ACC112 (cell line): ENCODE measurements at regions not wholly inside any gene's neighbourhood (a gene's known extent, or its start where the extent isn't known, plus 50 kb on each side); places are given as distances from the start of the nearest gene placed in this dataset.

Experiments
- H2AFZ ChIP-seq: fragments of 200-600 bp; sonication (generic); one replicate; pipeline ENCODE4 v1.6.0; 2017; ENCODE audit warnings: antibody characterized with exemption, low read length; ENCODE audit not compliant: unreplicated experiment
- H3K27ac ChIP-seq: fragments of 200-600 bp; sonication (generic); 2 replicates; pipeline ENCODE4 v1.5.1; 2014; ENCODE audit warnings: low read depth, mild to moderate bottlenecking, antibody characterized with exemption, low read length, moderate library complexity
- H3K27me3 ChIP-seq: fragments of 200-600 bp; sonication (generic); 2 replicates; pipeline ENCODE4 v1.6.1; 2014; ENCODE audit warnings: mild to moderate bottlenecking, antibody characterized with exemption, low read length, moderate library complexity, mixed read lengths; ENCODE audit not compliant: insufficient read depth
- H3K36me3 ChIP-seq: fragments of 200-600 bp; sonication (generic); 2 replicates; pipeline ENCODE4 v1.6.1; 2016; ENCODE audit warnings: mild to moderate bottlenecking, antibody characterized with exemption, low read length, moderate library complexity, mixed read lengths; ENCODE audit not compliant: insufficient read depth
- H3K4me1 ChIP-seq: fragments of 200-600 bp; sonication (generic); one replicate; pipeline ENCODE4 v1.6.1; 2016; ENCODE audit warnings: low read length, mixed read lengths; ENCODE audit not compliant: insufficient read depth, unreplicated experiment, control insufficient read depth
- H3K4me3 ChIP-seq: fragments of 200-600 bp; sonication (generic); 2 replicates; pipeline ENCODE4 v1.5.1; 2014; ENCODE audit warnings: mild to moderate bottlenecking, low read depth, low read length
- H3K79me2 ChIP-seq: fragments of 200-600 bp; sonication (generic); one replicate; pipeline ENCODE4 v1.6.0; 2016; ENCODE audit warnings: low read length; ENCODE audit not compliant: control insufficient read depth, unreplicated experiment, insufficient read depth

DNA sequence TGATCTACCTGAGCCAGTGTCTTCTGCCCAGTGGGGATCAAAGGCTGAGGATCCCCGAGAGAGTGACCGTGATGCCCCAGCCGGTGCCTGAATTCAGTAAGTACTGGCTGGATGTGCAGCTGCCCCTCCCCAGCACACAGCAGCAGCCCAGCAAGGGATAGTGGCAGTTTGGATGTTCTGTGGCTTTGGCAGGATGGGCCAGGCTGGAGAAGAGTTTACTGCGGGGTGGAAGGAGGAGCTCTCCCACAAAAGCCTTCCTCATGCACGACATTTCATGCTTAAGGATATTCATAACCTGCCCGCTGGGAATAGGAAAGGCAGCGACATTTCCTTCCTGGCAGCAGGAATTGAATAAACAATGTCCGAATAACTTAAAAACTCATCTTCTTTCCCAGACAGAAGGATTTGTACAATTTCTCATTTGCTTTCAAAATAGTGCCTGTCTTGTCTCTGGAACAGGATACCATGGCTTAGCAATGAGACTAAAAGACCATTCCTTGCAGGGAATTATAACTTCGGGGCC is 135.6 kb upstream of the PRMT8 start:
- H3K27ac ChIP-seq, result no peak overlapping the region
- no peak overlapping the region for H2AFZ ChIP-seq
- H3K79me2 ChIP-seq, result no peaks in the 10 kb centered on the region
- H3K4me3 ChIP-seq, result no peak overlapping the region
- H3K4me1 ChIP-seq, result no peaks in the 10 kb centered on the region
- H3K27me3 ChIP-seq, result peaks cover 86% of the 10 kb centered on the region
- no peaks in the 10 kb centered on the region for H3K36me3 ChIP-seq

DNA sequence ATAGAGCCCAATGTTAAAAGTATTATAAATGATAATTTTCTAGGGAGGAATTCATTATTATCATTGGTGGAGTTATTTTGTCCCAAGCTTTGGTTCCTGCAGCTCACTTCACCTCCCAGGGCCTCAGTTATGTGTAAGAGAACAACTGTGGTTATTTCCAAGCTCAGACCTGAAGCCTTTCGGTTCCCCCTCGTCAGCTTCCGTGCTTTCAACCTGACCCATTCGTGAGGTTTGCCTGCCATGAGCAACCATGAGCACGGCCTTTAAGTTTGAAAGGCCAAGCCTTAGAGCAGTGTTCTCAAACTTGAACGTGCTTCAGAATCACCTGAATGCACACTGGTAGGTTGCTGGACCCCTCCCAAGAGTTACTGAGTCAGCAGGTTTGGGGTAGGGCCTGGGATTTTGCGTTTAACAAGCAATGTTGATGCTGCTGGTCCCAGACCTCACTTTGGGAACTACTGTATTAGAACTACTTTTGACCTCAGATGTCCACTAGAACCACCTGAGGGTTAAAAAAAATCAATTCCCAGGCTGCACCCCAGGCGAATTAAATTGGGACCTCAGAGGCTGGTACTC is 133.0 kb upstream of the PRMT8 start:
- Histone ChIP-seq H3K27me3 (peaks cover 78% of the 10 kb centered on the region), H3K4me3 (no peak overlapping the region), H3K79me2 (no peaks in the 10 kb centered on the region), H3K4me1 (no peaks in the 10 kb centered on the region), H3K36me3 (no peaks in the 10 kb centered on the region), H2AFZ (no peak overlapping the region), H3K27ac (no peak overlapping the region)

GRCh38 chr12:3359478-3359877 is 131.5 kb upstream of the PRMT8 start:
- Histone ChIP-seq H3K79me2 (no peaks in the 10 kb centered on the region), H3K27me3 (peaks cover 81% of the 10 kb centered on the region), H3K36me3 (no peaks in the 10 kb centered on the region), H3K4me1 (no peaks in the 10 kb centered on the region), H3K4me3 (no peak overlapping the region), H3K27ac (no peak overlapping the region), H2AFZ (no peak overlapping the region)

- Histone ChIP-seq H3K27me3 (peaks cover 80% of the 10 kb centered on the region), H3K36me3 (no peaks in the 10 kb centered on the region), H3K4me3 (no peak overlapping the region), H2AFZ (no peak overlapping the region), H3K27ac (no peak overlapping the region), H3K79me2 (no peaks in the 10 kb centered on the region), H3K4me1 (no peaks in the 10 kb centered on the region)
Observed at GRCh38 chr12:3361146-3361545, 129.9 kb upstream of the PRMT8 start.

DNA sequence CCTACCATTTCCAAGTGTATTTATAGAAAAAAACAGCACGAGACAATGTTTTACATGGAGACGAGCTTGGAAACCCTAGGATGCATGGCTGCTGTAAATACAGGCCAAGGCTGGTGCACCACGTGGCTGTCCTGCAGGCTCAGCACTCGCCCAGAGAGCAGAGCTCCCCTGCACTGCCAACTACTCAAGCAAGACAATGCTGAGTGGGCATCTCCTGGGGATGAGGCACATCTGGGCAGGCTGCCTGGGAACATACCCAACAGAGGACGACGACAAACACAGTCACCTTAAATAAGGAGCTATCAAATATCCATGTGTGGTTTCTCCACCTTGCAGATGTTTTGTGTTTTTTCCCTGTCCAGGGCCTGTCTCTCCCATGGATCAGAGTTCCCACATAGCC is 128.3 kb upstream of the PRMT8 start:
- H3K79me2 ChIP-seq, result no peaks in the 10 kb centered on the region
- no peak overlapping the region for H3K27ac ChIP-seq
- H3K36me3 ChIP-seq, result no peaks in the 10 kb centered on the region
- H2AFZ ChIP-seq, result no peak overlapping the region
- peaks cover 84% of the 10 kb centered on the region for H3K27me3 ChIP-seq
- no peak overlapping the region for H3K4me3 ChIP-seq
- no peaks in the 10 kb centered on the region for H3K4me1 ChIP-seq

DNA sequence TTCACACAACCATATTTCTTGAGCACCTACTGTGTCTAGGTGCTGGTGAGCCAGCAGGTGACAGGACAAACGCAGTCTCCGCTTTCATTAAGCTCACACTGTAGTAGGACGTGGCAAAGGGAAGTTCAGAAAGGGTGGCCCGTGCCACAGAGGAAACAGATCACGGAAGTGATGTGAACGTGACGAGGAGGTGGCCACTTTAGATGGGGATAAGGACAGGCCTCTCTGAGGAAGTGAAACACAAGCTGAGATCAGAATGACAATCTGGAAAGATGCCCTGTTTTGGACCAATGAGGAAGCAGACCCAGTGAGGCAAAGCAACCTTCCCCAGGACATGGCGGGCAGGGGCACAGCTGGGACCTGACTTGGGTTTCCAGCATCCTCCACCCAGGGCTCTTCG is 127.4 kb upstream of the PRMT8 start:
- Histone ChIP-seq H3K79me2 (no peaks in the 10 kb centered on the region), H2AFZ (no peak overlapping the region), H3K27ac (no peak overlapping the region), H3K27me3 (peaks cover 85% of the 10 kb centered on the region), H3K4me3 (no peak overlapping the region), H3K4me1 (no peaks in the 10 kb centered on the region), H3K36me3 (no peaks in the 10 kb centered on the region)

- Histone ChIP-seq H3K27ac (no peak overlapping the region), H3K4me1 (no peaks in the 10 kb centered on the region), H2AFZ (no peak overlapping the region), H3K4me3 (no peak overlapping the region), H3K79me2 (no peaks in the 10 kb centered on the region), H3K36me3 (no peaks in the 10 kb centered on the region), H3K27me3 (peaks cover 84% of the 10 kb centered on the region)
Observed at GRCh38 chr12:3364226-3364625, 126.8 kb upstream of the PRMT8 start.

DNA sequence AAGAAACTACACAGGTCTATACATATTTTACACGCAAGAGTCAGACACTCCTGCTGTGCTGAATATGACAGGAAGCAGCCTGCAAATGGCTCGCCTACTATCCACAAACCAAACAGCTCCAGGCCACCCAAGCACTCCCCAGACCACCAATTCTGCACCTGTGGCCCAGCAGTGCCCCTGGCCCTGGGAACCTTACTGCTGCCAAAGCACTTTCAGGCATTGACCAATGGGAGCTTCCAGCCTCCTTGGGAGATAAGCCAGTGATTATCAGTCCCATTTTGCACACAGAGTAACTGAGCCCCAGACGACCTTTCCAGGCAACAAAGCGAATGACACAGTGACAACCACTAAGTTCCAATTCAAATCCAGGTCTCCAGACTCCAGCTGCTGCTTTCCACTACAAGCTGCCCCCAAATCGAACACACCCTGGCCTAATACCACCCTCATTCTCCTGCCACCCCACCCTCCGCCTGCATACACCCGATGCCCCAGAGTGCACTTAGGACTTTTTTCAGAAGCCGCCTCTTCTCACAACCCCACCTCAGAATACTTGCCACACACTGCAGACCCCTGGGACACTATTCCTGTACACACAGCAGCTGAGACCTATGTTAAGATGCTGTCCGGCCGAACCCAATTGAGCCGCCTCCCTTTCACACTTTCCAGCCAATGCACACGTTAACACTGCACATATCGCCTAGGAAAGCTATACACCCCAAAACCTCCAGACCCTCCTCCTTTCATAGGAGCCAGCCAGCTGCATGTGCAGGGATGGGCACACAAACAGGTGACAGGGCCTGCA is 126.1 kb upstream of the PRMT8 start:
- Histone ChIP-seq H3K27ac (no peak overlapping the region), H3K27me3 (peaks cover 80% of the 10 kb centered on the region), H3K4me3 (no peak overlapping the region), H3K36me3 (no peaks in the 10 kb centered on the region), H3K79me2 (no peaks in the 10 kb centered on the region), H2AFZ (no peak overlapping the region), H3K4me1 (no peaks in the 10 kb centered on the region)

DNA sequence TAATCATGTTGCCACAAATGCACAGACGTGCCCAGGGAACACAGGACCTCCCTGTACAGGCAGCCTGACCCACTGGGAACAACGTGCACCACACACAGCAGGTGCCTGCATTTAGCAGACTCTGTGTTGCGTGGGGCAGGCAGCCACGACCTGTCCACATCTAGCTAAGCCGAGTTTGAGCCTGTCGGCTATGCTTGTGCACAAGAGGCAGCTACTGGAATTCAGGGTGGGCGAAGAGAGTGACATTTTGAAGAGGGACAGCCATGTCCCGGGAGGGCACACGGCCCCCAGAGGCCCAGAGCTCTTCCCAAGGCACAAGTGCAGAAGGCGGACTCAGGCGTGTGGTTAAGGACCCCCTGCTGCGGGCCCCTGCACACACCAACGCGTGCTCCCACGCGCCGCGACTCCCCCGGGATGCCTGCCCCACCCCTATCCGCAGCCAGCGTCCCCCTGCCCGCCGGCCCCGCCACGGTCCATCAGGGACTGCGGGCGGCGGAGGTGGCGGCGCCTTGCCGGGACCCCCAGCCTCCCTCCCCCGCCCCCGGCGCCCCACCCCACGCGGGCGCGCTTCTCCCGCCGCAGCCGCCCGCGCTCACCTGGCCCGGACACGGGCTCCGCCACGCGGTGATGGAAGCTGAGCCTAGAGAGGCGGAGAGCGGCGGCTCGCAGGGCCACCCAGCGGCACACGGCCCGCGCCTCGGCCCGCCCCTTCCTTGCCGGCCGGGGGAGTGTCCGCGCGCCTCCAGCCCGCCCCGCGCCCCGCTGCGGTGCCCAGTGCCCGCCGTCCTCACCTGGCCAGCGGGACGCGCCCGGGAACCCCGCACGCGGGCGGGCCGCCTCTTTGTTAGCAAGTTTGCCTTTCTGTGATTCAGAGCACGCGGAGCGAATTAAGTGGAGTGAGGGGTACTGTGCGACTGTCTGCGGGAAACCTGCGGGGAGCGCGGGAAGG is 125.3 kb upstream of the PRMT8 start:
- Histone ChIP-seq H3K27me3 (peaks cover 78% of the 10 kb centered on the region), H3K4me1 (no peaks in the 10 kb centered on the region), H3K36me3 (no peaks in the 10 kb centered on the region), H3K4me3 (no peak overlapping the region), H2AFZ (no peak overlapping the region), H3K79me2 (no peaks in the 10 kb centered on the region), H3K27ac (no peak overlapping the region)

DNA sequence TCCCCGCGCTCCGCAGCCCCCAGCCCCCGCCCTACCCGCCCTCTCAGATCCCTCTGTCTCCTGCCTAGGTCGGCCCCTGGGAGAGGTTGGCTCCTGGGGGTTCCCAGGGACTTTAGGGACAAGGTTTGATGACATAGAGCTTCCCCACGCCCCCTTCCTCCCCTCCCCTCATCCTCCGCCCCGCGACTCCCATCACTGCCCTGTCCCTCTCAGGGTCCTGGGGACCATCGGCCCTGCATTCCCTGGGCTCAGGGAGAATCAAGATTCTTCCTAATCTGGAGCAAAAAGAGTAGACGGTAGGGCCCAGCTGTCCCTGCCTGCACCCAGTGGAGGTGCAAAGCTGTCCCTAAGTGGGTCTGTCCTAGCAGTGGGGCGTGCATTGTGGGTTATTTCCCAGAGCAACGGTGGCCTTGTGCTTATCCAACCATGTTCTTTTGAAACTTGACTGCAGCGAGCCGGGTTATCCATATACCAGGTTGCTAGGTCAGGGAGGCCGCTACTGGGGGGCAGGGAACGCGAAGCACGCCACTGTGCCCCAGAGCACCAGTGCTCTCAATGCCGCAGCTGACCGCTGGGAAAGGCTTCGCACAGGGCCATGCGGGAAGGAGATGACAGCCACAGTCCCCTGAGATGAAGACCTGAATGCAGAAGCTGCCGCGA is 124.4 kb upstream of the PRMT8 start:
- no peak overlapping the region for H3K27ac ChIP-seq
- H2AFZ ChIP-seq, result no peak overlapping the region
- H3K4me1 ChIP-seq, result no peaks in the 10 kb centered on the region
- H3K4me3 ChIP-seq, result no peak overlapping the region
- peaks cover 78% of the 10 kb centered on the region for H3K27me3 ChIP-seq
- H3K36me3 ChIP-seq, result no peaks in the 10 kb centered on the region
- H3K79me2 ChIP-seq, result no peaks in the 10 kb centered on the region
